ENCODE measurements at regions not wholly inside any gene's neighbourhood (a gene's known extent, or its start where the extent isn't known, plus 50 kb on each side); places are given as distances from the start of the nearest gene placed in this dataset.

- TF ChIP-seq ZBTB33 (IDR thresholded peaks at IDR 0.05), result no peak
These were observed 873.2 kb downstream of the GATA3 start (continued) for GRCh38 chr10:8927705-8928104.

GRCh38 chr10:8946451-8946850, 892.0 kb downstream of the GATA3 start:
- no peak for DNase-seq (ENCODE audit: low spot score)
- Histone ChIP-seq H3K4me3 (ENCODE audit: low read depth in 1 of 3, low read length in 3 of 3) (no peak overlapping the region), H3K4me1 (ENCODE audit: control insufficient read depth in 4 of 4, insufficient read depth in 4 of 4, low read length in 3 of 4) (no peaks in the 10 kb centered on the region), H3K27ac (ENCODE audit: low read depth in 1 of 2, low read length in 2 of 2) (no peak overlapping the region), H3K9ac (ENCODE audit: low read depth in 1 of 2, low read length in 2 of 2) (no peak overlapping the region), H3K9me3 (ENCODE audit: control insufficient read depth in 4 of 4, low read length in 3 of 4) (peaks cover 0 to 5% (median 0%) of the 10 kb centered on the region in 4 donors), H3K36me3 (ENCODE audit: control insufficient read depth in 4 of 4, insufficient read depth in 3 of 4, low read depth in 1 of 4, low read length in 3 of 4) (no peaks in the 10 kb centered on the region), H3K27me3 (ENCODE audit: control insufficient read depth in 4 of 4, insufficient read depth in 4 of 4, low read length in 3 of 4) (no peaks in the 10 kb centered on the region)
- 78% methylated on average over 5 of the region's 5 CpGs for WGBS
- no peak for TF ChIP-seq HNF4A (conservative IDR thresholded peaks at IDR 0.05)
- TF ChIP-seq, protein P1, sequence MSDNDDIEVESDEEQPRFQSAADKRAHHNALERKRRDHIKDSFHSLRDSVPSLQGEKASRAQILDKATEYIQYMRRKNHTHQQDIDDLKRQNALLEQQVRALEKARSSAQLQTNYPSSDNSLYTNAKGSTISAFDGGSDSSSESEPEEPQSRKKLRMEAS (IDR thresholded peaks at IDR 0.05), result no peak
- no peak for TF ChIP-seq YY1 (IDR thresholded peaks at IDR 0.05)
- TF ChIP-seq EGR1 (IDR thresholded peaks at IDR 0.05; ENCODE audit: low read depth in 2 of 2), result no peak
- TF ChIP-seq ZBTB33 (IDR thresholded peaks at IDR 0.05), result no peak
- no peak for TF ChIP-seq RXRA (IDR thresholded peaks at IDR 0.05)
- TF ChIP-seq HNF4G (IDR thresholded peaks at IDR 0.05), result no peak
- TF ChIP-seq FOXA2 (IDR thresholded peaks at IDR 0.05), result no peak
- TF ChIP-seq NR2F2 (IDR thresholded peaks at IDR 0.05), result no peak
- TF ChIP-seq GABPA (IDR thresholded peaks at IDR 0.05 in 1 of 2, conservative IDR thresholded peaks at IDR 0.05 in 1 of 2), result no peak
- TF ChIP-seq TAF1 (conservative IDR thresholded peaks at IDR 0.05), result no peak
- TF ChIP-seq, protein P2, sequence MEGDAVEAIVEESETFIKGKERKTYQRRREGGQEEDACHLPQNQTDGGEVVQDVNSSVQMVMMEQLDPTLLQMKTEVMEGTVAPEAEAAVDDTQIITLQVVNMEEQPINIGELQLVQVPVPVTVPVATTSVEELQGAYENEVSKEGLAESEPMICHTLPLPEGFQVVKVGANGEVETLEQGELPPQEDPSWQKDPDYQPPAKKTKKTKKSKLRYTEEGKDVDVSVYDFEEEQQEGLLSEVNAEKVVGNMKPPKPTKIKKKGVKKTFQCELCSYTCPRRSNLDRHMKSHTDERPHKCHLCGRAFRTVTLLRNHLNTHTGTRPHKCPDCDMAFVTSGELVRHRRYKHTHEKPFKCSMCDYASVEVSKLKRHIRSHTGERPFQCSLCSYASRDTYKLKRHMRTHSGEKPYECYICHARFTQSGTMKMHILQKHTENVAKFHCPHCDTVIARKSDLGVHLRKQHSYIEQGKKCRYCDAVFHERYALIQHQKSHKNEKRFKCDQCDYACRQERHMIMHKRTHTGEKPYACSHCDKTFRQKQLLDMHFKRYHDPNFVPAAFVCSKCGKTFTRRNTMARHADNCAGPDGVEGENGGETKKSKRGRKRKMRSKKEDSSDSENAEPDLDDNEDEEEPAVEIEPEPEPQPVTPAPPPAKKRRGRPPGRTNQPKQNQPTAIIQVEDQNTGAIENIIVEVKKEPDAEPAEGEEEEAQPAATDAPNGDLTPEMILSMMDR (IDR thresholded peaks at IDR 0.05; ENCODE audit: low read depth, low read length, missing input control), result no peak
- TF ChIP-seq SP1 (IDR thresholded peaks at IDR 0.05), result no peak
- no peak for TF ChIP-seq ATF3 (IDR thresholded peaks at IDR 0.05)
- TF ChIP-seq FOXA1 (IDR thresholded peaks at IDR 0.05), result no peak
- TF ChIP-seq, protein P3, sequence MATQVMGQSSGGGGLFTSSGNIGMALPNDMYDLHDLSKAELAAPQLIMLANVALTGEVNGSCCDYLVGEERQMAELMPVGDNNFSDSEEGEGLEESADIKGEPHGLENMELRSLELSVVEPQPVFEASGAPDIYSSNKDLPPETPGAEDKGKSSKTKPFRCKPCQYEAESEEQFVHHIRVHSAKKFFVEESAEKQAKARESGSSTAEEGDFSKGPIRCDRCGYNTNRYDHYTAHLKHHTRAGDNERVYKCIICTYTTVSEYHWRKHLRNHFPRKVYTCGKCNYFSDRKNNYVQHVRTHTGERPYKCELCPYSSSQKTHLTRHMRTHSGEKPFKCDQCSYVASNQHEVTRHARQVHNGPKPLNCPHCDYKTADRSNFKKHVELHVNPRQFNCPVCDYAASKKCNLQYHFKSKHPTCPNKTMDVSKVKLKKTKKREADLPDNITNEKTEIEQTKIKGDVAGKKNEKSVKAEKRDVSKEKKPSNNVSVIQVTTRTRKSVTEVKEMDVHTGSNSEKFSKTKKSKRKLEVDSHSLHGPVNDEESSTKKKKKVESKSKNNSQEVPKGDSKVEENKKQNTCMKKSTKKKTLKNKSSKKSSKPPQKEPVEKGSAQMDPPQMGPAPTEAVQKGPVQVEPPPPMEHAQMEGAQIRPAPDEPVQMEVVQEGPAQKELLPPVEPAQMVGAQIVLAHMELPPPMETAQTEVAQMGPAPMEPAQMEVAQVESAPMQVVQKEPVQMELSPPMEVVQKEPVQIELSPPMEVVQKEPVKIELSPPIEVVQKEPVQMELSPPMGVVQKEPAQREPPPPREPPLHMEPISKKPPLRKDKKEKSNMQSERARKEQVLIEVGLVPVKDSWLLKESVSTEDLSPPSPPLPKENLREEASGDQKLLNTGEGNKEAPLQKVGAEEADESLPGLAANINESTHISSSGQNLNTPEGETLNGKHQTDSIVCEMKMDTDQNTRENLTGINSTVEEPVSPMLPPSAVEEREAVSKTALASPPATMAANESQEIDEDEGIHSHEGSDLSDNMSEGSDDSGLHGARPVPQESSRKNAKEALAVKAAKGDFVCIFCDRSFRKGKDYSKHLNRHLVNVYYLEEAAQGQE (IDR thresholded peaks at IDR 0.05), result no peak
- TF ChIP-seq RAD21 (IDR thresholded peaks at IDR 0.05), result no peak
- TF ChIP-seq JUND (IDR thresholded peaks at IDR 0.05), result no peak
